Naive thymus-derived CD8-positive, alpha-beta T cell (primary cell): ENCODE measurements at regions not wholly inside any gene's neighbourhood (a gene's known extent, or its start where the extent isn't known, plus 50 kb on each side); places are given as distances from the start of the nearest gene placed in this dataset.
"Not testable (repeated sequence)": the region's sequence is repeated elsewhere in the genome, so short reads cannot be mapped to it uniquely, and the experiment has no call there.

Source experiments
- ATAC-seq, 2 donors: fragments of 150-1000 bp; cut with Tn5 transposase in 1 of 2; sonication (Bioruptor Pico), chemical (Tn5 transposase) in 1 of 2; 1 replicate in 1 of 2; 2 replicates in 1 of 2; pipeline ENCODE4 v1.10.0; 2021; ENCODE audit warnings: mild to moderate bottlenecking in 2 of 2, moderate library complexity in 2 of 2
- POLR2A ChIA-PET: fragments of 350-600 bp; sonication (Branson Sonifier 250); formaldehyde crosslinking; loops from one replicate; lab custom pipeline; 2021; ENCODE audit warnings: antibody characterized with exemption; lab: Charles Lee
- DNase-seq, 10 donors: peaks; one replicate each; pipeline versions ENCODE4 v3.0.0 to v3.0.0-alpha.2; 2020 to 2022
- H3K27ac Mint-ChIP-seq, 10 donors: one replicate each; pipeline ENCODE4 v1.8.0; 2020 to 2022; ENCODE audit warnings: mild to moderate bottlenecking in 10 of 10, mixed read lengths in 10 of 10, moderate library complexity in 4 of 10, inconsistent platforms in 1 of 10
- H3K27me3 Mint-ChIP-seq, 5 donors: one replicate each; pipeline ENCODE4 v1.8.0; 2021 to 2022; ENCODE audit warnings: mixed read lengths in 5 of 5
- H3K36me3 Mint-ChIP-seq, 3 donors: one replicate each; pipeline ENCODE4 v1.8.0; 2020 to 2022; ENCODE audit warnings: mixed read lengths in 3 of 3, mild to moderate bottlenecking in 2 of 3, inconsistent platforms in 1 of 3
- H3K4me1 Mint-ChIP-seq, 4 donors: one replicate each; pipeline ENCODE4 v1.8.0; 2021 to 2022; ENCODE audit warnings: mixed read lengths in 4 of 4
- H3K4me3 Mint-ChIP-seq, 10 donors: one replicate each; pipeline ENCODE4 v1.8.0; 2020 to 2022; ENCODE audit warnings: mild to moderate bottlenecking in 10 of 10, mixed read lengths in 10 of 10, moderate library complexity in 6 of 10, inconsistent platforms in 1 of 10
- H3K9me3 Mint-ChIP-seq, 9 donors: one replicate each; pipeline ENCODE4 v1.8.0; 2020 to 2022; ENCODE audit warnings: mixed read lengths in 9 of 9, mild to moderate bottlenecking in 3 of 9, inconsistent platforms in 1 of 9, moderate library complexity in 1 of 9

DNA sequence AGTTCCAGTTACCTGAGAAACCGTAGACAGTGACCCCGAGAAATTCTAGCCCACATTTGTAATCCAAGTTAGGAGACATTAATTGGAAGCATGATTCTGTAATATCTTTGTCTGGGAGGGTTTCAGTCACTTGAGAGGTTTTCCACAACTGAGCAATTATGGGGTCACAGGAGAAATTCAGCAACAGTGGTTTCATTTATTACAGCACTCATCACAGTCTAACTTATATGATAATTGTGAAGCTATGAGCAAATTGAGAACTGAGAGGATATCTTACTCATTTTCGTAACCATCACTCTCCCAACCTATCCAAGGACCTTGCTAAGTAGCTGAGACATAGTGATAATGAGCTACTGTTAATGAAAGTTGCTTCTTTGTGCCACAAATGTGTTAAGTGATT is 328.5 kb upstream of the PPP2R3A start:
- ATAC-seq = no peak
- Mint-ChIP-seq H3K27ac (no peak overlapping the region), H3K36me3 (no peaks in the 10 kb centered on the region), H3K9me3 (peaks cover 0 to 10% (median 0%) of the 10 kb centered on the region in 9 donors), H3K4me3 (no peak overlapping the region), H3K27me3 (peaks cover 0 to 13% (median 2%) of the 10 kb centered on the region in 5 donors), H3K4me1 (no peaks in the 10 kb centered on the region)
- POLR2A ChIA-PET = no interaction called here
- no peak for DNase-seq

DNA sequence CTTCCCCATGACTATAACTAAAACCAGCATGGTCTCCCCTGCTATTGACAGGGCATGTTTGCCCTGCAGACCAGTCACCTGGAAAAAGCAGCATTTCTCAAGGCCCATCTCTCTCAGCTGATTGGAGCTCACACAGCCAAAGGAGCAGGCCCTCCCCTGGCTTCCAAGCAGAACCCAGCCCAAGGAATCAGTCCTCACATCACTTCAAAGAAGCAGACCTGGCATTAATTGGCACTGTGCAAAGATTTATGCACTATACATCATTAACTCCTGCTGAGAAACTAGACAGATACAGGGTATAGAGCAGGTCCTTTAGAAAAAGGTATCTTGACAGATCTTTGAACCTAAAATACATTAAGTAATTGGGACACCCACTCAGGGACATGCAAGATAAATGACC is 323.8 kb upstream of the PPP2R3A start:
- peaks cover 0 to 10% (median 2%) of the 10 kb centered on the region in 9 donors for H3K9me3 Mint-ChIP-seq
- POLR2A ChIA-PET = no interaction called here
- H3K27ac Mint-ChIP-seq = no peak overlapping the region
- ATAC-seq = no peak
- peaks cover 0 to 8% (median 2%) of the 10 kb centered on the region in 5 donors for H3K27me3 Mint-ChIP-seq
- no peaks in the 10 kb centered on the region for H3K4me1 Mint-ChIP-seq
- DNase-seq = no peak
- no peaks in the 10 kb centered on the region for H3K36me3 Mint-ChIP-seq
- no peak overlapping the region for H3K4me3 Mint-ChIP-seq

DNA sequence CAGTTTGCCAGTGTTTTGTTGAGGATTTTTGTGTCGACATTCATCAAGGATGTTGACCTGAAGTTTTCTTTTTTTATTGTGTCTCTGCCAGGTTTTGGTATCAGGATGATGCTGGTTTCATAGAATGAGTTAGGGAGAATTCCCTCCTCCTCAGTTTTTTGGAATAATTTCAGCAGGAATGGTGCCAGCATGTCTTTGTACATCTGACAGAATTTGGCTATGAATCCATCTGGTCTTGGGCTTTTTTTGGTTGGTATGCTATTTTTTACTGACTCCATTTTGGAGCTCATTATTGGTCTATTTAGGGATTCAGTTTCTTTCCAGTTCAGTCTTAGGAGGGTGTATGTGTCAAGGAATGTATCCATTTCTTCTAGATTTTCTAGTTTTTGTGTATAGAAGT is 320.0 kb upstream of the PPP2R3A start:
- no peaks in the 10 kb centered on the region for H3K4me1 Mint-ChIP-seq
- no peak overlapping the region for H3K27ac Mint-ChIP-seq
- POLR2A ChIA-PET = no interaction called here
- DNase-seq (no peak), ATAC-seq (no peak)
- no peaks in the 10 kb centered on the region for H3K36me3 Mint-ChIP-seq
- H3K4me3 Mint-ChIP-seq = no peak overlapping the region
- H3K9me3 Mint-ChIP-seq = peaks cover 0 to 30% (median 9%) of the 10 kb centered on the region in 9 donors
- H3K27me3 Mint-ChIP-seq = peaks cover 0 to 7% (median 0%) of the 10 kb centered on the region in 5 donors

DNA sequence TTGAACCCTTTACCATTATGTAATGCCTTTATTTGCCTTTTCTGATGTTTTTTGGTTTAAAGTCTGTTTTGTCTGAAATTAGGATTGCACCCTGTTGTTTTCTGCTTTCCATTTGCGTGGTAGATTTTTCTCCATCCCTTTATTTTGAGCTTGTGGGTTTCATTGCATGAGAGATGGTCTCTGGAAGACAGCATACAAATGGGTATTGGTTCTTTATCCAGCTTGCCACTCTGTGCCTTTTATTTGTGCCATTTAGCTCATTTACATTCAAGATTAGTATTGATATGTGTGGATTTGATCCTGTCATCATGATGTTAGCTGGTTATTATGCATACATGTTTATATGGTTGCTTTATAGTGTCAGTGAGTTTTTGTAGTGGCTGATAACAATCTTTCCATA is 318.7 kb upstream of the PPP2R3A start:
- POLR2A ChIA-PET = no interaction called here
- Mint-ChIP-seq H3K27ac (no peak overlapping the region), H3K4me1 (no peaks in the 10 kb centered on the region), H3K27me3 (peaks cover 0 to 7% (median 2%) of the 10 kb centered on the region in 5 donors), H3K9me3 (peaks cover 0 to 30% (median 9%) of the 10 kb centered on the region in 9 donors), H3K36me3 (no peaks in the 10 kb centered on the region), H3K4me3 (no peak overlapping the region)
- DNase-seq = no peak
- no peak for ATAC-seq

DNA sequence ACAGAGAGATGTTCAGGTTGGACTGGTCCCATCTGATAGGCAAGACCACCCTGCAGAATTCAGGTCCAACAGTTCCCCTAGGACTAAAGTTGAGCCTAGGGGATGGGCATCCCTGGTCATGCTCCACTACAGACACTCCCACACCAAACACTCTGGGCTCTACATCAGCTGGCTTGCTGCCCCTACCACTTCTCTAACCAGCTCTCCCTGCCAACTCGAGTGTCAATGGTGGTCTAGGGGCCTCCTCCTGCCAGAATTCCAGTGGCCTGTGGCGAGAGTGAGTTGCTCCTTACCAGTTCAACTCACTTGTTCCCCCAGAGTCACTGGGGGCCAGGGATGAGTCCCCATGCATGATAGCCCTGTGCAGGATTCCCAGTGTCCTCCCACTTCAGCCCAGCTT is 316.2 kb upstream of the PPP2R3A start:
- H3K27ac Mint-ChIP-seq = no peak overlapping the region

DNA sequence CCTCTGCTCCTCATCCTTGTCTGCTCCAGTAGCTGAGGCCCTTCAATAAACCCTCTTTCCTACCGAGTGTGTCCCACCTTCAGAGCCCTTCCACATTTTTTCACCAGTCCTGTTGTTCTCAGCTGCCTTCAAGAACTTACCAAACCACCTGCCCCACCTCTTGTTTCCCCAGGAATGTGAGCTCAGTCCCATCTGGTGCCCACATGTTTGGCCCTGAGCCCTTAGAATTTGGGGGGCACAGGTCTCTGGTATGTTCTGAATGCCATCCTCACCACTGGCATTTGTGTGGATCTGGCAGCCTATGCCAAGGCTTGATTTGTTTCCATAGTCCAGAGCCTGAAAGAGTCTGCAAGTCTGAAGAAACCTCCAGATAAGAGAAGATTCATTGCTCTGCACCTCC is 315.2 kb upstream of the PPP2R3A start:
- Mint-ChIP-seq H3K9me3 (peaks cover 0 to 30% (median 10%) of the 10 kb centered on the region in 9 donors), H3K27me3 (peaks cover 0 to 7% (median 5%) of the 10 kb centered on the region in 5 donors), H3K36me3 (no peaks in the 10 kb centered on the region), H3K4me3 (no peak overlapping the region), H3K4me1 (no peaks in the 10 kb centered on the region), H3K27ac (no peak overlapping the region)
- no peak for DNase-seq
- POLR2A ChIA-PET = no interaction called here
- ATAC-seq = no peak

More for the DNA sequence above, 316.2 kb upstream of the PPP2R3A start:
- H3K9me3 Mint-ChIP-seq = peaks cover 0 to 30% (median 9%) of the 10 kb centered on the region in 9 donors
- no peaks in the 10 kb centered on the region for H3K36me3 Mint-ChIP-seq
- H3K4me1 Mint-ChIP-seq = no peaks in the 10 kb centered on the region
- DNase-seq (no peak), ATAC-seq (no peak)
- peaks cover 0 to 7% (median 5%) of the 10 kb centered on the region in 5 donors for H3K27me3 Mint-ChIP-seq
- H3K4me3 Mint-ChIP-seq = no peak overlapping the region
- POLR2A ChIA-PET = no interaction called here

DNA sequence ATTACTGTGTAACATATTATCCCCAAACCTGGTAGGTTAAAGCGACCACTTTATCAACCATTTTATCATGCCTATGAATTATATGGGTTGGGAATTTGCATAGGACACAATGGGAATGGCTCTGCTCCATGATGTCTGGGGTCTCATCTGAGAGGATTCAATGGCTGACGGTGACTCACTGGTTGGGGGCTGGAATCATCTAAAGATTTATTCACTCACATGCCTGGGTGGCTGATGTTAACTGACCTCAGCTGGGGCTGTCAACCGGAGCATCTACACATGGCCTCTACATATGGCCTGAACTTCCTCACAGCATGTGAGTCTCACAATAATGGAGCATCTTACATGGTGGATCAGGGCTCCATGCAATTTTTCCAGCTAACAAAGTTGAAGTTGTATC is 313.1 kb upstream of the PPP2R3A start:
- ATAC-seq (no peak), DNase-seq (no peak)
- POLR2A ChIA-PET = no interaction called here
- no peaks in the 10 kb centered on the region for H3K4me1 Mint-ChIP-seq
- H3K9me3 Mint-ChIP-seq = peaks cover 0 to 21% (median 6%) of the 10 kb centered on the region in 9 donors
- no peak overlapping the region for H3K4me3 Mint-ChIP-seq
- no peak overlapping the region for H3K27ac Mint-ChIP-seq
- H3K27me3 Mint-ChIP-seq = peaks cover 0 to 11% (median 5%) of the 10 kb centered on the region in 5 donors
- H3K36me3 Mint-ChIP-seq = no peaks in the 10 kb centered on the region

DNA sequence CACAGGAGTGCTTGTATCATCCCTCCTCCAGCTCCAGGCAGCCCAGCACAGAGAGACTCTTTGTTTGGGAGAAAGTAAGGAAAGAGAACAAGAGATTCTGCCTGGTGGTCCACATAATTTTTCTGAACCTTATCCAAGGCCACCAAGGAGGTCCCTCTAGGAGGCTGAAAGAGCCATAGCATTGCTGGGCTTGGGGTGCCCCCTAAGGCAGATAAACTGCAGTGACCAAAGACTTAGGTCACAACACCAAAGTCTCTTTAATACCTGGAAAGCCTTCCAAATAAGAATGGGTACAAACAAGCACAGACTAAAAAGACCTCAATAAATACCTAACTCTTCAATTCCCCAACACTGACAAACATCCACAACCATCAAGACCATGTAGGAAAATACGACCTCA is 310.2 kb upstream of the PPP2R3A start:
- no peaks in the 10 kb centered on the region for H3K36me3 Mint-ChIP-seq
- peaks cover 0 to 29% (median 5%) of the 10 kb centered on the region in 9 donors for H3K9me3 Mint-ChIP-seq
- no peaks in the 10 kb centered on the region for H3K4me1 Mint-ChIP-seq
- DNase-seq = no peak
- no peak for ATAC-seq
- no peak overlapping the region for H3K27ac Mint-ChIP-seq
- peaks cover 0 to 8% (median 5%) of the 10 kb centered on the region in 5 donors for H3K27me3 Mint-ChIP-seq
- H3K4me3 Mint-ChIP-seq = no peak overlapping the region
- POLR2A ChIA-PET = no interaction called here

DNA sequence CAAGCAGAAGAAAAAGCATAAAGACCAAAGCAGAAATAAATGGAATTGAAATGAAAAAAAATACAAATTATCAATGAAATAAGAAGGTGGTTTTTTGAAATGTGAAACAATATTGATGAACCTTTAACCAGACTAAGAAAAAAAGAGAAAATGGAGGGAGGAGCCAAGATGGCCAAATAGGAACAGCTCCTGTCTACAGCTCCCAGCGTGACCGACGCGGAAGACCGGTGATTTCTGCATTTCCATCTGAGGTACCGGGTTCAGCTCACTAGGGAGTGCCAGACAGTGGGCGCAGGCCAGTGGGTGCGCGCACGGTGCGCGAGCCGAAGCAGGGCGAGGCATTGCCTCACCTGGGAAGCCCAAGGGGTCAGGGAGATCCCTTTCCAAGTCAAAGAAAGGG is 307.1 kb upstream of the PPP2R3A start:
- POLR2A ChIA-PET, ATAC-seq, H3K27ac Mint-ChIP-seq, H3K4me3 Mint-ChIP-seq, H3K4me1 Mint-ChIP-seq, DNase-seq, H3K36me3 Mint-ChIP-seq, H3K27me3 Mint-ChIP-seq: not testable (repeated sequence)
- H3K9me3 Mint-ChIP-seq = peaks cover 0 to 29% (median 5%) of the 10 kb centered on the region in 9 donors

DNA sequence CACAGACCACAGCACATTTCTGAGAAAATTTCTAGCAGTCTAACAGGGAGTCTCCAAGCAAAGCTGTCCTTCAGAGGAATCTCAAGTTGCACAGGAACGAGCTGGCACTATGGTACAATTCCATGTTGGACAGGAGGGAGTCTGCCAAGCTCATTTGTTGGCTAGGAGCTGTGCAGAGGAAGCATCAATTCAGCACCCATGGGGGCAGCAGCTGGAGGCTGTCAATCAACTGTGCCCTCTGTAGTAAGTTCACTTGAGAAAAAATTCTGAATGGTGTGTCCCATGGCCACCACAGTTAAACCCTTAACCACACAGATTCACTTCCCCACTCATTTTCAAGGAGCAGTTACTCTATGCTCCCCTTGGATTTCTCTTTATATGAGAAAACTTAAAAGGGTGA is 298.5 kb upstream of the PPP2R3A start:
- H3K27me3 Mint-ChIP-seq = peaks cover 0 to 4% (median 0%) of the 10 kb centered on the region in 5 donors
- no peak overlapping the region for H3K4me3 Mint-ChIP-seq
- POLR2A ChIA-PET = no interaction called here
- no peak overlapping the region for H3K27ac Mint-ChIP-seq
- no peaks in the 10 kb centered on the region for H3K36me3 Mint-ChIP-seq
- ATAC-seq = no peak
- H3K4me1 Mint-ChIP-seq = no peaks in the 10 kb centered on the region
- peaks cover 2 to 45% (median 10%) of the 10 kb centered on the region in 9 donors for H3K9me3 Mint-ChIP-seq
- DNase-seq = no peak

DNA sequence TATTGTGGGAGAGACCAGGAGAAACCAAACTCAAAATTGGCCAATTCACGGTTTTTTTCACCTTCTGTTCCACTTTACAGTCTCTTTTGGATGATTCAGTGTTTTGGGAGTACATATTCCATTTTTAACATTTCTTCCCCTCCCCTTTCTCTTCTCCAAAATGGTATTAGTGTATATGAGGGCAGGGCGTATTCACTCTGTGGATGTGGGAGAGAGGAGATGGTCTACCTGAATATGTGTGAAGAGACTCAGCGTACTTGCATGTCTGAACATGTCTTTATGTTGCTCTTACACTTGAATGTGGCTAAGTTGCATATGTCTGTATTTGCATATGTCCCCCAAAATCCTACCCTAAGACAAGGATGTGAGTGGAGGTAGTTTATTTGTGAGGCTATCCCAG is 291.0 kb upstream of the PPP2R3A start:
- Mint-ChIP-seq H3K4me3 (no peak overlapping the region), H3K4me1 (no peaks in the 10 kb centered on the region), H3K27me3 (peaks cover 0 to 5% (median 2%) of the 10 kb centered on the region in 5 donors), H3K36me3 (peaks cover 0 to 6% (median 0%) of the 10 kb centered on the region in 3 donors), H3K27ac (no peak overlapping the region), H3K9me3 (peaks cover 0 to 15% (median 8%) of the 10 kb centered on the region in 9 donors)
- DNase-seq (no peak), ATAC-seq (no peak)
- POLR2A ChIA-PET = no interaction called here

DNA sequence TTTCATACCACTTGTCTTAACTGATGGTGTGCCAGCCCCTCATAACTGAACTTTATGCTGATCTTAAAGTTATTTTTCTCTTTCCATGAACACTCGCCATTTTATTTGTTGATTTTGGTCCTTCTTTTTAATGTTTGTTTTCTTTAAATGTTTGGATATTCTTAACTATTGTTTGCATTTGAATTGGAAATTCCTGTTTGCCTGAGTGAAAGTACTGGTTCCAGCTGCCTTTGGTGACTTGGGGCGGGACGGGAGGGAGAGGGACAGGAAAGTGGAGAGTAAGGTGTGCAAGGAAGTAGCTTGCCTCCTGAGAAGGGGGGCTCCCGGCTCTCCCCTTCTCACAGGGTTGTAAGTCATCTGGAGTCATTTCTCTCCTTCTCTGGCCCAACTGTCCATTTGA is 287.1 kb upstream of the PPP2R3A start:
- Mint-ChIP-seq H3K4me1 (no peaks in the 10 kb centered on the region), H3K27me3 (peaks cover 0 to 6% (median 2%) of the 10 kb centered on the region in 5 donors), H3K9me3 (peaks cover 0 to 29% (median 10%) of the 10 kb centered on the region in 9 donors), H3K36me3 (peaks cover 0 to 6% (median 4%) of the 10 kb centered on the region in 3 donors), H3K27ac (no peak overlapping the region), H3K4me3 (no peak overlapping the region)
- DNase-seq = no peak
- no peak for ATAC-seq
- POLR2A ChIA-PET = no interaction called here

DNA sequence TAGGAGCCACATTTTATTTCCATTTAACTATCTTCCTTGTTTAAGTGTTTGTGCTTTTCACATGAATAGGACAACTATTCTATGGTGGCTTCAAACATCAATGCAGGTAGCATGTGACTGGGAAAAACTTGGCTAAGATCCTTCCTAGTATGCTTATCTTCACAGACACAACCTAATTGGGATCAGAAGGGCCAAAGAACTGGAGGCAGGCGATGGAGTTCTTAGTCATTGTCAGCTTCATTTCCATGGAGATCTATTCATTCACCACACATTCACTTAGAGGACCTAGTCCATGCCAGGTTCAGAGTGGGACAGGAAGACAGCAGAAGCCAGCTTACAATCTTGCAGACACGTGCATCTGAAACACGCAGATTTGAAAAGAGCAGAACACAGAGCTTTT is 277.5 kb upstream of the PPP2R3A start:
- Mint-ChIP-seq H3K27me3 (peaks cover 0 to 4% (median 0%) of the 10 kb centered on the region in 5 donors), H3K4me3 (no peak overlapping the region), H3K4me1 (no peaks in the 10 kb centered on the region), H3K36me3 (peaks cover 0 to 3% (median 0%) of the 10 kb centered on the region in 3 donors), H3K27ac (no peak overlapping the region), H3K9me3 (peaks cover 0 to 6% (median 4%) of the 10 kb centered on the region in 9 donors)
- POLR2A ChIA-PET = no interaction called here
- DNase-seq (no peak), ATAC-seq (no peak)

DNA sequence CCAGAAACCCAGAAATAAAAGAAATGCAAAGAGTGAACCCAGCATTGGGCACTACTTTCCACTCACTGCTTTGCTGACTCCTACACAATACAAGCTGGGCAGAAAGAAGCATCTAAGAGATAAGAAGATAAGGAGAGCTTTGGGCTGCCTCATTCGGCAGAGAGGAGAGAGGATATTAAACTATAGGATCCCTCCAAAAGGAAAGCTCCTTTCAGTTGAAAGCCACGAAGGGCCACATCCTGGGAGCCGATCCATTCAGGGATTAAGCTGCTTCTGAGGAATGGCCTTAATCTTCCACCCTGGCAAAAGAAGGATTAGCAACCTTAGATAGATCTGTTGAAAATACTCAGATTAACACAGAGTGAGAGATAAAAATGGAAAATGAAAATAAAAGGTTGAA is 274.9 kb upstream of the PPP2R3A start:
- peaks cover 0 to 6% (median 2%) of the 10 kb centered on the region in 9 donors for H3K9me3 Mint-ChIP-seq
- H3K36me3 Mint-ChIP-seq = peaks cover 0 to 3% (median 0%) of the 10 kb centered on the region in 3 donors
- POLR2A ChIA-PET = no interaction called here
- DNase-seq (no peak), ATAC-seq (no peak)
- H3K27ac Mint-ChIP-seq = no peak overlapping the region
- H3K4me1 Mint-ChIP-seq = no peaks in the 10 kb centered on the region
- H3K4me3 Mint-ChIP-seq = no peak overlapping the region
- peaks cover 0 to 4% (median 0%) of the 10 kb centered on the region in 5 donors for H3K27me3 Mint-ChIP-seq
